ENCODE measurements at regions not wholly inside any gene's neighbourhood (a gene's known extent, or its start where the extent isn't known, plus 50 kb on each side); places are given as distances from the start of the nearest gene placed in this dataset.
A peak's percentile ranks its signal among the peaks of the same experiment; 100 is the strongest.

DNA sequence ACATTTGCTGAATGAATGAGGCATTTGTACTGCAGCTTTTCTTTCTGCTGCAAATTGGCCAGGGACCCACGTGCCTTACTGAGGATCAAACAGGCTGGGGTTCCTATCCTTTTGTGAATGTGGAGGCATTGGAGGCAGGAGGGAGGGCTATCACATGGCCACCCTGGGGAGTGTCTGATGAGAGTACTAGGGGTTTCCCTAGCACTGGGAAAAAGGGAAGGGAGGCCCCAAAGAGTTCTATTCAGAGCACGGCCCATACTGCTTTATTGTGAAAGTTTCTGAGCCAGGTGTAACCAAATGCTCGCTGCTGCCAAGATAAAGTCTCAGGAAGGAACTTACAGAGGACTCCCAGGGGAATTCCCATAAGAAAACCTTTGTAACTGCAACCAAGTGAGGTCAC, 78.4 kb upstream of the ANO1 start:
- peaks cover 15% of the 10 kb centered on the region for H3K27me3 Mint-ChIP-seq
- no peaks in the 10 kb centered on the region for H3K36me3 Mint-ChIP-seq
- no peak overlapping the region for H3K4me3 Mint-ChIP-seq
- H3K9me3 Mint-ChIP-seq: peaks cover 2 to 4% (median 2%) of the 10 kb centered on the region in 3 donors
- no peak overlapping the region for H3K27ac Mint-ChIP-seq
- H3K4me1 Mint-ChIP-seq: peaks cover 0 to 2% (median 0%) of the 10 kb centered on the region in 3 donors

DNA sequence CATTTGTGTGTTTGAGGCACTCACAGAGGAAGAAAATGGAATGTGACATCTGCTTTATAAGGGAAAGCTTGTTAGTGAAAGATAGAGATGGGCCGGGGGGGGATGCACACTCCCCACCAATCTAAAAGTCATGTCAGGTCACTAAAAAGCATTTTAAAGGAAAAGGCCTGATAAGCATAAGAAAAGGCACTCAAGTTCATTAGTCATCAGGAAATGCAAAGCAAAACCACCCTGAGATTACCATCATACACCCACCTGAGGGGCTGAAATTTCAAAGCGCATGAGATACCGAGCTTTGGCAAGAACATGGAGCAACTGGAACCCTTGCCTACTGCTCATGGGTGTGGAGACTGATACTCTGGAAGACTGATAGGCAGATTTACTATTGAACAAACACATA, 77.9 kb upstream of the ANO1 start:
- peaks cover 0 to 2% (median 0%) of the 10 kb centered on the region in 3 donors for H3K4me1 Mint-ChIP-seq

GRCh38 chr11:70001246-70001645, 76.9 kb upstream of the ANO1 start:
- no peak overlapping the region for H3K4me3 Mint-ChIP-seq
- no peaks in the 10 kb centered on the region for H3K36me3 Mint-ChIP-seq
- peaks cover 0 to 2% (median 2%) of the 10 kb centered on the region in 3 donors for H3K4me1 Mint-ChIP-seq
- H3K9me3 Mint-ChIP-seq: peaks cover 0 to 2% (median 0%) of the 10 kb centered on the region in 3 donors
- H3K27me3 Mint-ChIP-seq: peaks cover 13% of the 10 kb centered on the region
- no peak overlapping the region for H3K27ac Mint-ChIP-seq

More for the DNA sequence above, 77.9 kb upstream of the ANO1 start:
- peaks cover 0 to 3% (median 2%) of the 10 kb centered on the region in 3 donors for H3K9me3 Mint-ChIP-seq
- H3K4me3 Mint-ChIP-seq: no peak overlapping the region
- H3K36me3 Mint-ChIP-seq: no peaks in the 10 kb centered on the region
- no peak overlapping the region for H3K27ac Mint-ChIP-seq
- peaks cover 15% of the 10 kb centered on the region for H3K27me3 Mint-ChIP-seq

- no peak overlapping the region for H3K27ac Mint-ChIP-seq
- H3K4me1 Mint-ChIP-seq: peaks cover 0 to 2% (median 2%) of the 10 kb centered on the region in 3 donors
- H3K4me3 Mint-ChIP-seq: no peak overlapping the region
- peaks cover 0 to 2% (median 0%) of the 10 kb centered on the region in 3 donors for H3K9me3 Mint-ChIP-seq
- peaks cover 9% of the 10 kb centered on the region for H3K27me3 Mint-ChIP-seq
- no peaks in the 10 kb centered on the region for H3K36me3 Mint-ChIP-seq
Observed at GRCh38 chr11:70002433-70002832, 75.7 kb upstream of the ANO1 start.

DNA sequence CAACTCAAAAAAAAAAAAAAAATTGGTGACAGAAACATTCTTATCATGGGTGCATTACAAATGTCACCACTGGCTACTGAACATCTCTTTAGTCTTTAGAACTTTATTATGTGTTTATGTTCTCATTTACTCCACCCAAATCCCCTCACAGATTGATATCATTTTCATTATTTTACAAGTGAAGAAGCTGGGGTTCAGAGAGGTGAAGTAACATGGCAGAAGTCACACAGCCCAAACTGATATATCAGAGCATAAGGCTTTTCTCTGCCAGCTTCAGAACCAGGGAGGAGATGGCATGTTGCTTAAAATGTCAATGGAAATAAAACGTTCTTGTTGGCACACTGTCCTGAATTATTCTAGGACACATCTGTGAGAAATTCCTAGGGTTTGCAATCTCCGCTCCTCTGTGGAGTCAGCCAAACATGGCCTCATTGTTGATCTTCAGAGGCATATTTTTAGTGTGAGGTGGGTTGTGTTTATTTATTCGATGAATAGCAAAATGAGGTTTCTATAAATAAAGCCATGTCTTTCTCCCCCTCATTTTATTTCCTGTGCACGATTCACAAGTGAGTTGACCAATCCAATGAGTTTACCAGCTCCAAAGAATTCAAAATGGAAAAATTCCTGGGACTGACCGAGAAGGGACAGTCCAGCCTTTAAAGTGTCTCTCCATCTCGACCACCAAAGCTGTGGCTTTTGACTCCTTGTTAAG, 72.9 kb upstream of the ANO1 start:
- Mint-ChIP-seq H3K4me1 (peaks cover 0 to 2% (median 2%) of the 10 kb centered on the region in 3 donors), H3K27me3 (no peaks in the 10 kb centered on the region), H3K27ac (no peak overlapping the region), H3K36me3 (no peaks in the 10 kb centered on the region), H3K4me3 (no peak overlapping the region), H3K9me3 (no peaks in the 10 kb centered on the region)

GRCh38 chr11:70007796-70008195, 70.3 kb upstream of the ANO1 start:
- Mint-ChIP-seq H3K4me3 (no peak overlapping the region), H3K27ac (no peak overlapping the region), H3K27me3 (no peaks in the 10 kb centered on the region), H3K9me3 (no peaks in the 10 kb centered on the region), H3K4me1 (peaks cover 0 to 2% (median 0%) of the 10 kb centered on the region in 3 donors), H3K36me3 (no peaks in the 10 kb centered on the region)

DNA sequence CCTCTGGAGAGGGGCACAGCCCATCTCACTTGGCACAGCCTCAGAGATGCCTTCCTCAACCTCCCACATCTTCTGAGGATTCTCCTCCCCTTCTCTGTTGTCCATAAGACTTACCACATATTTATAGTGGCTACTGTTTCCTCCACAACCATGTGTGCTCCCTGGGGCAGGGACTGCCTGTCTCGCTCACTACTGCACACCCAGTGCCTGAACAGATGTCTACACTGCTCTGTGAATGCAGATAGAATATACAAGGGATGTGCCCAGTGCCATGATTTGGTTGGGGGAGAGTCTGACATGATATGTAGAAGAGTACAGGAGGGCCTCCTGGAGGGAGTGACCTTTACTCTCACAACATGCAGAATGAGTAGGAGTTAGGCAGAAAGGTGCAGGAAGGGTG, 67.3 kb upstream of the ANO1 start:
- Mint-ChIP-seq H3K36me3 (no peaks in the 10 kb centered on the region), H3K9me3 (no peaks in the 10 kb centered on the region), H3K27ac (no peak overlapping the region), H3K27me3 (peaks cover 1% of the 10 kb centered on the region), H3K4me3 (no peak overlapping the region), H3K4me1 (peaks cover 0 to under 1% (median 0%) of the 10 kb centered on the region in 3 donors)

DNA sequence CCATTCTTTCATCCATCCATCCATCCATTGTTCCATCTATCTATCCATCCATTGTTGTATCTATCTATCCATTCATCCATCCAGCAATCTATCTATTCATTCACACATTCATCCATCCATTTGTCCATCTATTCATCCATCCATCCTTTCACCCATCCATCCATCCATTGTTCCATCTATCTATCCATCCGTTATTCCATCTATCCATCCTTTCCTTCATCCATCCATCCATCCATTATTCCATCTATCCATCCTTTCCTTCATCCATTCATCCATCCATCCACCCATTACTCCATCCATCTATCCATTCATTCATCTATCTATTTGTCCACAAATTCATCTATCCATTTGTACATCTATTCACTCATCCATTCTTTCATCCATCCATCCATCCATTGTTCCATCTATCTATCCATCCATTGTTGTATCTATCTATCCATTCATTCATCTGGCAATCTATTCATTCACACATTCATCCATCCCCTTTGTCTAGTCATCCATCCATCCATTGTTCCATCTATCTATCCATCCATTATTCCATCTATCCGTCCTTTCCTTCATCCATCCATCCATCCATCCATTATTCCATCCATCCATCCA, 65.9 kb upstream of the ANO1 start:
- Mint-ChIP-seq H3K36me3 (no peaks in the 10 kb centered on the region), H3K4me1 (no peaks in the 10 kb centered on the region), H3K9me3 (no peaks in the 10 kb centered on the region), H3K4me3 (no peak overlapping the region), H3K27ac (no peak overlapping the region), H3K27me3 (peaks cover 1% of the 10 kb centered on the region)

DNA sequence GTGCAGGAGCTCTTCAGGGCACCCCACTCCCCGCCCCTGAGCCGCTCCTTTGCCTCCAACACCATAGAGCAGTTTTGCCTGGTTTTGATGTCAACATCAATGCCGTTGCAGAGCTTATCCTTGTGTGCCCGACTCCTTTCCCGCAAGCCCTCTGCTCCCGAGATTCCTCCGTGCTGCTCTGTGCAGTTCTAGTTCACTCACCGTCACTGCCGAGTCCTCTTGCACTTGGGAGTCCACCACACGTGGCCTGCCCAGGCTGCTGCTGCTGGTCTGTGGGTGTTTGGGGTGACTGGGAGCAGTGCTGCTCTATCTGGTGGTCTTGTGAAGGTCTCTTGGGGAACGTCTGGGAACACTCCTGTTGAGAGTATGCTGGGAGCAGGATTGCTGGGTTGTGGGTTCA, 63.8 kb upstream of the ANO1 start:
- H3K36me3 Mint-ChIP-seq: no peaks in the 10 kb centered on the region
- no peaks in the 10 kb centered on the region for H3K4me1 Mint-ChIP-seq

DNA sequence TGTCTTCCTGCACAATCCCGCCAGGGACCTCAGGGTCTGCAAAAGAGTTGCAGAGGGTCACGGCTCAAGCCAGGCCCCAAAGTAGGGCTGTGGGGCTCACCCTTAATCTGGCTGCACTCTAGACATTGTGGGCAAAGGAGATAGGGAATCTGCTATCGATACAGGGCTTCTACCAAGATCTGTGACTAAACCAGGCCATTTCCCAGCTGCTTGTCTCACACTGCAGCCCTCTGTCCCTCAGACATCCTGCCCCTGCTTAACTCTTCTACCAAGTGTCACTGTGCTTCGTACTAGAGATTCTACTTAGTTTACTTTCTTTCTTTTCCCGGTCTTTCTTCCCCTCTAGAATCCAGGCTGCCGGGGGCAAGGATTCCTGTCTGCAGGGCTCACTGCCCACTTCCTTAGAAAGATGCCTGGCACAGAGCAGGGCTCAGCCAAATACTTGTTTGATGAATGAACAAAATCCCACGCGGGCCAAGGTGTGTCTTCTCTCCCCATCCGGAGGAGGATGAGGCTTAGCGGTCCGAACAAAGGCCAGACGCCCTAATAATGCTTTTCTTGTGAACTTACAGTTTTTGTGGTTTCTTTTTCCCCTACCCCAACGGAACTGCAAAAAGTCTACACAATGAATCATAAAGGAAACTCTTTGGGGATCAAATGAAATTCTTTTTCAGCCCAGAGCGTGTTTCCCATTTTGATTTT, 61.3 kb upstream of the ANO1 start:
- Mint-ChIP-seq H3K9me3 (no peaks in the 10 kb centered on the region), H3K36me3 (no peaks in the 10 kb centered on the region), H3K4me1 (no peaks in the 10 kb centered on the region), H3K27me3 (peaks cover 12% of the 10 kb centered on the region), H3K4me3 (no peak overlapping the region), H3K27ac (no peak overlapping the region)

More for the DNA sequence above, 63.8 kb upstream of the ANO1 start:
- H3K27me3 Mint-ChIP-seq: peaks cover 7% of the 10 kb centered on the region
- no peak overlapping the region for H3K27ac Mint-ChIP-seq
- H3K4me3 Mint-ChIP-seq: no peak overlapping the region
- H3K9me3 Mint-ChIP-seq: no peaks in the 10 kb centered on the region

DNA sequence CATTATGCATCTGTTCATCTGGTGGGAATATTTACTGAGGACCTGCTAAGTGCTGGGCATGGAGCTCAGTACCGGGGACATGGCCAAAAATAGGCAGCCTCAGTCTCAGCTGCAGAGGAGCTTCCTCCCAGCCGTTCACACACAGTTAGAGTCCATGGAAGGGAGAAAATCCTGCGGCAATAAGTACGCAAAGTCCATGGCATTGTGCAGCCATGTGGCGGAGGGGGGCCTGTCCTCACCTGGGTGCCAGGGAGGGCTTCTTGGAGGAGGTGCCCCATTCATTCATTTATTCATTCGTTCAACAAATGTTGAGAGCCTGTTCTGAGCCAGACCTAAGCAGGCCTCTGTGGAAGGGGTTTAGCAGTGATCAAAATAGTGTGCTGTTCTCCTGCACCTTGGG, 59.3 kb upstream of the ANO1 start:
- Mint-ChIP-seq H3K27ac (no peak overlapping the region), H3K4me1 (no peaks in the 10 kb centered on the region), H3K4me3 (no peak overlapping the region), H3K36me3 (no peaks in the 10 kb centered on the region), H3K9me3 (peaks cover 0 to 2% (median 0%) of the 10 kb centered on the region in 3 donors), H3K27me3 (peaks cover 12% of the 10 kb centered on the region)

DNA sequence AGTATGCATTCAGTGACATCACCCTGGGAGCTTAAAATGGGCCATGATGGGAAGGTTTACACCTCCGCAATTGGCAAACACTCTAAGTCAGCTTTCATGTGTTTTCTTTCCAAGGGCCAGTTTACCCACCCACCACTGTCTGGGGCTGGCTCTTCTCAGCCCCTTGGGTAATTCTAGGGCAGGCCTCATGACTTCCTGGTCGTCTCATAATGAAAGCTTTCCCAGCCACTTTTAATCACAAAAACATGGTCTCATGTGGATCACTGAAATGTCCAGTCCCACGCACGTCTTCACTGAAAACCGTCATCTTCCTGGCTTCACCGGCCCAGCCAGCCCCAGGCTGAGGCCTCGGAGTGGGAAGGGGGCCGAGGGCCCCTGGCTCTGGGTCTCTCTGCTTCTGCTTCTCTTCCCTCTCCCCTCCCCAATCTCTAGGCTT, 58.5 kb upstream of the ANO1 start:
- H3K4me1 Mint-ChIP-seq: no peaks in the 10 kb centered on the region
- H3K4me3 Mint-ChIP-seq: no peak overlapping the region
- peaks cover 0 to 2% (median 0%) of the 10 kb centered on the region in 3 donors for H3K9me3 Mint-ChIP-seq
- H3K27me3 Mint-ChIP-seq: peaks cover 12% of the 10 kb centered on the region
- no peaks in the 10 kb centered on the region for H3K36me3 Mint-ChIP-seq
- H3K27ac Mint-ChIP-seq: no peak overlapping the region

DNA sequence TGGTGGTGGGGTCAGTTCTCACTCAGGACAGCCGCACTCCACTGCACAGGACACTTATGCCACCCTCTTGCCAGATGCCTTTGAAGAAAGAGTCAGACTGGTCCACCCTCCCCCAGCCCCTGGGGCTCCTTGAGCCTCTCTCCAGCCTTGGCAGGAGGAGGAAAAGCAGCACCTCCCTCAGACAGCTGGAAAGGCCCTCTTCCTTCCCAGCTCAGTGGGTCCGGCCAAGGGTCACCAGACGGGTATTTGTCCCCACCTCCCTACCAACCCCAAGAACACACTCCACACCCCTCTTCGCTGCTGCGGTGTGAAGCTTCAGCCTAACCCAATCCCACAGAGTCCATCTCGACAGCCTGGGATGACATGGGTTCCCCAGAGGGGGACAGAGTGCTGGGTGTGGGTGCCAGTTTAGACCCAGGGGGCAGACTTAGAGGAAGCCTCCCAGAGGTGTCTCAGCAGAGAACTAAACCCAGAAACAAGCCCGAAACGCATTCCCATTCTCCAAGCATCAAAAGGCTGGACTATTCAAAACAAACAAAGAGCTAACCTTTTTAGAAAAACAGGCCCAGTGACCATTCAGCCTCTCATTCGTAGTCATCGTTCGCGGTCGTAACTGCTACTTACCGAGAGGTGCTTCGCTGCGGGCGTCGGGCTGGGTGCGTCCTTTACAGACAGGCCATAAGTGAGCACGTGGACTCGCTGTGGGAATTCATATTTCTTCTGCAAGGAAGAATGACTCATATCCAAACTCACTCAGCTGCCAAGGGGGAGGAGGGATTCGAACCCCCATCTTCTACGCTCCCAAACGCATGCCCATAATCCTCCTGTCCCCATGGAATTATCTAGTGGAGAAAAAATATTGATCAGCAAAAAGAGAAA, 57.5 kb upstream of the ANO1 start:
- Mint-ChIP-seq H3K36me3 (no peaks in the 10 kb centered on the region), H3K4me1 (no peaks in the 10 kb centered on the region), H3K27me3 (peaks cover 10% of the 10 kb centered on the region), H3K27ac (no peak overlapping the region), H3K9me3 (peaks cover 0 to 2% (median 0%) of the 10 kb centered on the region in 3 donors), H3K4me3 (no peak overlapping the region)

DNA sequence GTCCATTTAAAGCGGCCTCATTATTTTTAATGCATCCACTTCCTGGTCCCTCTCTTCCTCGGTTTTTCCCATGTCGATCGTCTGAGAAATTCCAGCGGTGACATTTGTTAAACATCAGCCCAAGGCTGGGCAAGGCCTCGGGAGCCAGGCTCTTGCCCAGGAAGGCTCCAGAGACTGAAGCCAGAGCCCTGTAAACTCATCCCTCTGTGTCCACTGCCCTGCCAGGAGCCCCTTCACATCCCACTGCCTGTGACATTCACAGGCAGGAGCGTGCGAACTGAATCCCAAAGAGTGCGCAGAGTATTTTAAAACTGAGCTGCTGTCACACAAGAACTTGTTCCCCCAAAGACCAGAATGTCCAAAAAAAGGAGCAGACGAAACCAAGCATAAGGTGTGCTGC, 56.5 kb upstream of the ANO1 start:
- no peaks in the 10 kb centered on the region for H3K36me3 Mint-ChIP-seq
- no peaks in the 10 kb centered on the region for H3K4me1 Mint-ChIP-seq
- H3K27me3 Mint-ChIP-seq: peaks cover 10% of the 10 kb centered on the region
- peaks cover 0 to 2% (median 0%) of the 10 kb centered on the region in 3 donors for H3K9me3 Mint-ChIP-seq
- peak overlapping the region in 1 of 3 donors; percentile 39 for H3K27ac Mint-ChIP-seq
- no peak overlapping the region for H3K4me3 Mint-ChIP-seq

Data from IgD-negative memory B cell (primary cell).